ENCODE measurements at regions not wholly inside any gene's neighbourhood (a gene's known extent, or its start where the extent isn't known, plus 50 kb on each side); places are given as distances from the start of the nearest gene placed in this dataset.
"Not testable (repeated sequence)": the region's sequence is repeated elsewhere in the genome, so short reads cannot be mapped to it uniquely, and the experiment has no call there.

DNA sequence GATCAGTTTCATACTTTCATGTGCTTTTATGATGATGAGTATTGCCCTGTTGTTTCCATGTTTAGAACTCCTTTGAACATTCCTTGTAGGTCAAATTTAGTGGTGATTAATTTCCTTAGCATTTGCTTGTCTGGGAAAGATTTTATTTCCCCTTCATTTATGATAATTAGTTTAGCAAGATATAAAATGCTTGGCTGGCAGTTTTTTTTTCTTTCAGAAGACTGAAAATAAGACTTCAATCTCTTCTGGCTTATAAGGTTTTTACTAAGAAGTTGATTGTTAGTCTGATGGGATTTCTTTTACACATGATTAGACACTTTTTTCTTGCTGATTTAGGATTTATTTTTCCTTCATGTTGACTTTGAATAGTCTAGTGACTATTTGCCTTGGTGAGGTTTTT, 238.9 kb upstream of the ADCY2 start:
- Histone ChIP-seq H3K27ac (ENCODE audit: low read depth, low read length) (no peak overlapping the region), H3K4me1 (ENCODE audit: control insufficient read depth, insufficient read depth, low read length) (no peaks in the 10 kb centered on the region), H3K36me3 (ENCODE audit: control insufficient read depth, insufficient read depth, low read length) (no peaks in the 10 kb centered on the region), H3K9me3 (ENCODE audit: control insufficient read depth, insufficient read depth, low read length) (peaks cover 3% of the 10 kb centered on the region), H3K27me3 (ENCODE audit: control insufficient read depth, insufficient read depth, low read length) (no peaks in the 10 kb centered on the region), H3K4me3 (ENCODE audit: low read depth, low read length) (no peak overlapping the region)
- DNase-seq (ENCODE audit: low read depth in 4 of 6, low spot score in 6 of 6): no peak

- no peak overlapping the region for H3K4me3 ChIP-seq (ENCODE audit: low read depth, low read length)
- peaks cover 2% of the 10 kb centered on the region for H3K9me3 ChIP-seq (ENCODE audit: control insufficient read depth, insufficient read depth, low read length)
- no CpG with 5 or more reads among the region's 4 CpGs for whole genome bisulfite sequencing (ENCODE audit: insufficient coverage)
- no peak overlapping the region for H3K27ac ChIP-seq (ENCODE audit: low read depth, low read length)
- H3K36me3 ChIP-seq (ENCODE audit: control insufficient read depth, insufficient read depth, low read length): no peaks in the 10 kb centered on the region
- no peak for DNase-seq (ENCODE audit: low read depth in 4 of 6, low spot score in 6 of 6)
- H3K4me1 ChIP-seq (ENCODE audit: control insufficient read depth, insufficient read depth, low read length): no peaks in the 10 kb centered on the region
- H3K27me3 ChIP-seq (ENCODE audit: control insufficient read depth, insufficient read depth, low read length): no peaks in the 10 kb centered on the region
Observed at GRCh38 chr5:7169240-7169878, 226.6 kb upstream of the ADCY2 start.

DNA sequence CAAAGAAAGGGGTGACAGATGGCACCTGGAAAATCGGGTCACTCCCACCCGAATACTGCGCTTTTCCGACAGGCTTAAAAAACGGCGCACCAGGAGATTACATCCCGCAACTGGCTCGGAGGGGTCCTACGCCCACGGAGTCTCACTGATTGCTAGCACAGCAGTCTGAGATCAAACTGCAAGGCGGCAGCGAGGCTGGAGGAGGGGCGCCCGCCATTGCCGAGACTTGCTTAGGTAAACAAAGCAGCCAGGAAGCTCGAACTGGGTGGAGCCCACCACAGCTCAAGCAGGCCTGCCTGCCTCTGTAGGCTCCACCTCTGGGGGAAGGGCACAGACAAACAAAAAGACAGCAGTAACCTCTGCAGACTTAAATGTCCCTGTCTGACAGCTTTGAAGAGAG, 225.2 kb upstream of the ADCY2 start:
- 68% methylated on average over 16 of the region's 16 CpGs for WGBS (ENCODE audit: insufficient coverage)
- H3K27me3 ChIP-seq (ENCODE audit: control insufficient read depth, insufficient read depth, low read length); H3K4me1 ChIP-seq (ENCODE audit: control insufficient read depth, insufficient read depth, low read length); H3K27ac ChIP-seq (ENCODE audit: low read depth, low read length); H3K4me3 ChIP-seq (ENCODE audit: low read depth, low read length); H3K9me3 ChIP-seq (ENCODE audit: control insufficient read depth, insufficient read depth, low read length); H3K36me3 ChIP-seq (ENCODE audit: control insufficient read depth, insufficient read depth, low read length); DNase-seq (ENCODE audit: low read depth in 4 of 6, low spot score in 6 of 6): not testable (repeated sequence)

GRCh38 chr5:7179364-7179763, 216.6 kb upstream of the ADCY2 start:
- DNase-seq (ENCODE audit: low read depth in 4 of 6, low spot score in 6 of 6): no peak
- 100% methylated on average over 2 of the region's 3 CpGs for WGBS (ENCODE audit: insufficient coverage)
- Histone ChIP-seq H3K4me1 (ENCODE audit: control insufficient read depth, insufficient read depth, low read length) (no peaks in the 10 kb centered on the region), H3K27ac (ENCODE audit: low read depth, low read length) (no peak overlapping the region), H3K36me3 (ENCODE audit: control insufficient read depth, insufficient read depth, low read length) (no peaks in the 10 kb centered on the region), H3K27me3 (ENCODE audit: control insufficient read depth, insufficient read depth, low read length) (no peaks in the 10 kb centered on the region), H3K9me3 (ENCODE audit: control insufficient read depth, insufficient read depth, low read length) (no peaks in the 10 kb centered on the region), H3K4me3 (ENCODE audit: low read depth, low read length) (no peak overlapping the region)

- H3K27ac ChIP-seq (ENCODE audit: low read depth, low read length): no peak overlapping the region
- DNase-seq (ENCODE audit: low read depth in 4 of 6, low spot score in 6 of 6): no peak
- WGBS (ENCODE audit: insufficient coverage): no CpG with 5 or more reads among the region's 2 CpGs
- H3K9me3 ChIP-seq (ENCODE audit: control insufficient read depth, insufficient read depth, low read length): no peaks in the 10 kb centered on the region
- no peaks in the 10 kb centered on the region for H3K27me3 ChIP-seq (ENCODE audit: control insufficient read depth, insufficient read depth, low read length)
- no peak overlapping the region for H3K4me3 ChIP-seq (ENCODE audit: low read depth, low read length)
- H3K4me1 ChIP-seq (ENCODE audit: control insufficient read depth, insufficient read depth, low read length): no peaks in the 10 kb centered on the region
- H3K36me3 ChIP-seq (ENCODE audit: control insufficient read depth, insufficient read depth, low read length): no peaks in the 10 kb centered on the region
Observed at GRCh38 chr5:7181841-7182240, 214.1 kb upstream of the ADCY2 start.

DNA sequence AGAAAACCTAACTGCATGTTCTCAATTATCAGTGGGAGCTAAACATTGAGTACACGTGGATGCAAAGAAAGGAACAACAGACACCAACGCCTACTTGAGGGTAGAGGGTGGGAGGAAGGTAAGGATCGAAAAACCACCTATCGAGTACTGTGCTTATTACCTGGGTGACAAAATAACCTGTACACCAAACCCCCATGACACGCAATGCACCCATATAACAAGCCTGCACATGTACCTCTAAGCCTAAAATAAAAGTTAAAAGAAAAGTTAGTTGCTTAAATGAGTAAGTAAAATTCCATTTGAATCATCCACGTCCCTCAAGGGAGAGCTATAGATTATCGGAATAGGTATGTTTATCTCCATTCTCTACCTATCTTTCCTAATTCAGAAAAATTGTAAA, 210.2 kb upstream of the ADCY2 start:
- no peak overlapping the region for H3K4me3 ChIP-seq (ENCODE audit: low read depth, low read length)
- H3K9me3 ChIP-seq (ENCODE audit: control insufficient read depth, insufficient read depth, low read length): no peaks in the 10 kb centered on the region
- no peaks in the 10 kb centered on the region for H3K4me1 ChIP-seq (ENCODE audit: control insufficient read depth, insufficient read depth, low read length)
- WGBS (ENCODE audit: insufficient coverage): no CpG with 5 or more reads among the region's 7 CpGs
- no peaks in the 10 kb centered on the region for H3K27me3 ChIP-seq (ENCODE audit: control insufficient read depth, insufficient read depth, low read length)
- no peaks in the 10 kb centered on the region for H3K36me3 ChIP-seq (ENCODE audit: control insufficient read depth, insufficient read depth, low read length)
- no peak overlapping the region for H3K27ac ChIP-seq (ENCODE audit: low read depth, low read length)
- no peak for DNase-seq (ENCODE audit: low read depth in 4 of 6, low spot score in 6 of 6)

- no peak for DNase-seq (ENCODE audit: low read depth in 4 of 6, low spot score in 6 of 6)
- WGBS (ENCODE audit: insufficient coverage): 50% methylated on average over 1 of the region's 3 CpGs
- Histone ChIP-seq H3K9me3 (ENCODE audit: control insufficient read depth, insufficient read depth, low read length) (no peaks in the 10 kb centered on the region), H3K4me1 (ENCODE audit: control insufficient read depth, insufficient read depth, low read length) (no peaks in the 10 kb centered on the region), H3K27me3 (ENCODE audit: control insufficient read depth, insufficient read depth, low read length) (no peaks in the 10 kb centered on the region), H3K4me3 (ENCODE audit: low read depth, low read length) (no peak overlapping the region), H3K27ac (ENCODE audit: low read depth, low read length) (no peak overlapping the region), H3K36me3 (ENCODE audit: control insufficient read depth, insufficient read depth, low read length) (no peaks in the 10 kb centered on the region)
Observed at GRCh38 chr5:7186818-7187217, 209.1 kb upstream of the ADCY2 start.

DNA sequence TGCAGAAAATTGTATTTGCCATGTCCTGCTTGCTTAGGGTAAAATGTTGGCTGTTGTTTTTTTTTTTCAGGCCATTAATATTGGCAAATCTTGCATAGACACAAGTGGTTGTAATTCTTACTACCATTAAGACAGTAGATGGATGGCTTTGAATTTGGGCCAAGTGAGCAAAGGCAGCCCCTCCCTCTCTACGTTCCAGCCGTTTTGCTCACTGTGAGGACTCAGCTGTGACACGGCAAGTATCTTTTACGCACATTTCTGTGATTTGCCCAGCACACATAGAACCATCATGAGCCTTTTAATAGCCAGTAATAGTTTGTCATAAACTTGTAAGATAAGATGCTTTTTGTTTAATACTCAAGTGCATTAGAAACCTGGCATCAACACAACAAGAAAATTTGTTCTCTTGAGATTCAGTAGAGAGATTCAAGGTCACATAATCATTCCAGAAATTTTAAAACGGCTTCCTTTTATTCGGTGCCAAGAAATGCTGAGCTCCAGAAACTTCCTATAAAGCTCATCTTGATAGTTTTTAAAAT, 205.2 kb upstream of the ADCY2 start:
- WGBS (ENCODE audit: insufficient coverage): no CpG with 5 or more reads among the region's 6 CpGs
- H3K36me3 ChIP-seq (ENCODE audit: control insufficient read depth, insufficient read depth, low read length): no peaks in the 10 kb centered on the region
- H3K4me3 ChIP-seq (ENCODE audit: low read depth, low read length): no peak overlapping the region
- H3K27ac ChIP-seq (ENCODE audit: low read depth, low read length): no peak overlapping the region
- H3K9me3 ChIP-seq (ENCODE audit: control insufficient read depth, insufficient read depth, low read length): no peaks in the 10 kb centered on the region
- peak in 3 of 6 donors; percentile 4 to 64 (median 11) for DNase-seq (ENCODE audit: low read depth in 4 of 6, low spot score in 6 of 6)
- no peaks in the 10 kb centered on the region for H3K27me3 ChIP-seq (ENCODE audit: control insufficient read depth, insufficient read depth, low read length)
- no peaks in the 10 kb centered on the region for H3K4me1 ChIP-seq (ENCODE audit: control insufficient read depth, insufficient read depth, low read length)

DNA sequence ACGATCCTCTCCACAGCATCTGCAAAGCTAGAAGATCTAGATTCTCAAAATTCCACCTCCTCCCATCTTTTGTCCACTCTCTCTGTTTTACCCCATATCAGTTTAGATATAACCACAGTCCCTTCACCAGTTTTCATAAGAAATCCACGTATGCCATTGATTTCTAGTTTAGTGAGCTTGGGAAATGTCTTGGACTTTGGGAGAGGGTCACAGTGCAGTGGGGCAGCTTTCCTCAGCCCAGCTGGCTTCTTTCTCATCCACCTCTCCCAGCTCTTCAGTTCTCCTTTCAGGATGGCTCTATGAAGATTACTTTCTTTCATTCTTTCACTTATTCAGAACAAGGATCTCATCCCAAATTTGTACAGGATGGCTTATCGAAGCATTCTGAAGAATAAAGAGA, 203.9 kb upstream of the ADCY2 start:
- Histone ChIP-seq H3K27me3 (ENCODE audit: control insufficient read depth, insufficient read depth, low read length) (no peaks in the 10 kb centered on the region), H3K4me1 (ENCODE audit: control insufficient read depth, insufficient read depth, low read length) (no peaks in the 10 kb centered on the region), H3K27ac (ENCODE audit: low read depth, low read length) (no peak overlapping the region), H3K4me3 (ENCODE audit: low read depth, low read length) (no peak overlapping the region), H3K36me3 (ENCODE audit: control insufficient read depth, insufficient read depth, low read length) (no peaks in the 10 kb centered on the region), H3K9me3 (ENCODE audit: control insufficient read depth, insufficient read depth, low read length) (no peaks in the 10 kb centered on the region)
- 88% methylated on average over 1 of the region's 3 CpGs for WGBS (ENCODE audit: insufficient coverage)
- DNase-seq (ENCODE audit: low read depth in 4 of 6, low spot score in 6 of 6): no peak

- Histone ChIP-seq H3K36me3 (ENCODE audit: control insufficient read depth, insufficient read depth, low read length) (no peaks in the 10 kb centered on the region), H3K4me3 (ENCODE audit: low read depth, low read length) (no peak overlapping the region), H3K27me3 (ENCODE audit: control insufficient read depth, insufficient read depth, low read length) (no peaks in the 10 kb centered on the region), H3K27ac (ENCODE audit: low read depth, low read length) (no peak overlapping the region), H3K9me3 (ENCODE audit: control insufficient read depth, insufficient read depth, low read length) (peaks cover 4% of the 10 kb centered on the region), H3K4me1 (ENCODE audit: control insufficient read depth, insufficient read depth, low read length) (no peaks in the 10 kb centered on the region)
- DNase-seq (ENCODE audit: low read depth in 4 of 6, low spot score in 6 of 6): no peak
- WGBS (ENCODE audit: insufficient coverage): no CpG with 5 or more reads among the region's 1 CpG
Observed at GRCh38 chr5:7202846-7203245, 193.1 kb upstream of the ADCY2 start.

Data from spinal cord (tissue), 9 donors.